Astrocyte of the spinal cord (primary cell): ENCODE measurements at regions not wholly inside any gene's neighbourhood (a gene's known extent, or its start where the extent isn't known, plus 50 kb on each side); places are given as distances from the start of the nearest gene placed in this dataset.

ENCODE experiments used
- DNase-seq: peaks from one replicate; pipeline ENCODE4 v3.0.0; 2011; ENCODE audit warnings: low read depth, low spot score
- H3K4me3 ChIP-seq: 2 replicates; pipeline ENCODE4 v1.5.1; 2011; ENCODE audit warnings: low read depth, mild to moderate bottlenecking, low read length, moderate library complexity
- in situ Hi-C: cut with HindIII; loops from 2 replicates; pipeline ENCODE4 v1.10.0; 2017; ENCODE audit warnings: low sequenced_read_pairs
- TF ChIP-seq, protein P1 (sequence below): IDR thresholded peaks from 2 replicates; pipeline ENCODE4 v1.5.1; 2012; ENCODE audit warnings: low read depth, mild to moderate bottlenecking, low read length, inconsistent platforms

DNA sequence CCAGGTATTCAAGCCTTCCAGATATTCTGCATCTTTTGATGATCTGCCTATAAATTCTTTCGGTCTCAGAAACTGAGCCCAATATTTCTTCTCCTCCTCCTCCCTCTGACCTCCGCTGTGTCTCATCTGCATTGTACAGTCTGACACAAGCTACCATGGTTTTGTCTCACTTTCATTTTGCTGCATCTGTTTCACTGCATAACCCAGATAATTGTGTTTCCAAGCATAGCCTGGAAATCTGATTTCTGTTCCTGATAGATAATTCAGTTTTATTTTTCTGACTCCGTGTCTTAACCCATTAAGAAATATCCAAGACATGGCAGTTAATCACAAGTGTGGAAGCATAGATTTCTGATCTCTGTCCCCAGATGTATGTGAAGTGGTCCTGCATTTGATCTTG is 374.2 kb upstream of the SEMA3A start:
- TF ChIP-seq, protein P1, sequence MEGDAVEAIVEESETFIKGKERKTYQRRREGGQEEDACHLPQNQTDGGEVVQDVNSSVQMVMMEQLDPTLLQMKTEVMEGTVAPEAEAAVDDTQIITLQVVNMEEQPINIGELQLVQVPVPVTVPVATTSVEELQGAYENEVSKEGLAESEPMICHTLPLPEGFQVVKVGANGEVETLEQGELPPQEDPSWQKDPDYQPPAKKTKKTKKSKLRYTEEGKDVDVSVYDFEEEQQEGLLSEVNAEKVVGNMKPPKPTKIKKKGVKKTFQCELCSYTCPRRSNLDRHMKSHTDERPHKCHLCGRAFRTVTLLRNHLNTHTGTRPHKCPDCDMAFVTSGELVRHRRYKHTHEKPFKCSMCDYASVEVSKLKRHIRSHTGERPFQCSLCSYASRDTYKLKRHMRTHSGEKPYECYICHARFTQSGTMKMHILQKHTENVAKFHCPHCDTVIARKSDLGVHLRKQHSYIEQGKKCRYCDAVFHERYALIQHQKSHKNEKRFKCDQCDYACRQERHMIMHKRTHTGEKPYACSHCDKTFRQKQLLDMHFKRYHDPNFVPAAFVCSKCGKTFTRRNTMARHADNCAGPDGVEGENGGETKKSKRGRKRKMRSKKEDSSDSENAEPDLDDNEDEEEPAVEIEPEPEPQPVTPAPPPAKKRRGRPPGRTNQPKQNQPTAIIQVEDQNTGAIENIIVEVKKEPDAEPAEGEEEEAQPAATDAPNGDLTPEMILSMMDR = no peak
- no peak overlapping the region for H3K4me3 ChIP-seq
- no peak for DNase-seq
- in situ Hi-C loops = no loop called here

DNA sequence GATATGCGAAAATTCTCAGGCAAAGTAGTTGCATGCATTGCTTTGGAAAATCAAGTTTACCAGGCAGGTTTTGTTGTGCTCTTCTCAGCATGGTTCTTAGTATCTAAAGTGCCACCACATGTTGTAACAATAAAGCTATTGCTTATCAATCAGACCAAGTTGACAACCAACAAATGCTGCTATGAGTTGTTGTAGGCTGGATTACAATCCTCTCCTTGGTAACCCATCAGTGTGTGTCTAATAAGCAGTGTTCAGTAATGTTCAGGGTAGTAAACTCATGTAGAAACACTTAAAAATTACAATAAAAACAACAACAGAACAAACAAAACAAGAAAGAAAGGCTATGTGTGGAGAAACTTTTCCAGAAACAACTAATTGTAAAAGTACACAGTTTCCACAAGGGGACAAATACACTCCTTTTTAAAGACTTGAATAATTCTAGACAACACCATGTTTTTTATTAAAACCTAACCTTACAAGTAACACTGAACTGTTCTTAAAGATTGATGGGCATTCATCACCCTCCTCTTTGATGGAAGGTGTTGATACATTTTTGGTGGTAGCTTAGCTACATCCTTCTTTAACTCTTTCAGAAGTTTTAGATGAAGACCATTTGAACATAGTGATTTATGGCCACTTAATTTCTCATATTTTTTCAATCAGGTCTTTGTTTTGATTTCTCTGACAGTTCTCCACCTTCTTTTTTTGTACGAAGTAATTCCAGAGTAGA is 370.9 kb upstream of the SEMA3A start:
- TF ChIP-seq, protein P1 = no peak
- H3K4me3 ChIP-seq = no peak overlapping the region
- no peak for DNase-seq
- in situ Hi-C loops = no loop called here

DNA sequence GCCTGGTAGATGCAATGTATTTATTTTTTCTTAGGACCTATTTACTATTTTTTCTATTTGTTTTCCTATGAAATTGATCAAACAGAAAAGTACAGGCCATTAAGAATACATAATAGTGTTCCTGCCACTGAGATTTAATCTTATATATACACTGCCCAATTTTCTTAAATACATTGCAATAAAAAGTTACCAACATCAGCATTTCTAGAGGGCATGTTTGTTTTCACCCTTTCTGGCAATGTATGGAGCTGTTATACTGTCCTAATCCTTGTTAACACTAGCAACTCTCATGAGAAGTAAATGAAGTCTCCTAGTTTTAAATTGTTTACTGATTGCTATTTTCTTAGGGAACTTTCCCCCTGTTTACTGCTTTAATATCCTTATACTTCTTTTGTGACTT is 359.1 kb upstream of the SEMA3A start:
- DNase-seq = no peak

DNA sequence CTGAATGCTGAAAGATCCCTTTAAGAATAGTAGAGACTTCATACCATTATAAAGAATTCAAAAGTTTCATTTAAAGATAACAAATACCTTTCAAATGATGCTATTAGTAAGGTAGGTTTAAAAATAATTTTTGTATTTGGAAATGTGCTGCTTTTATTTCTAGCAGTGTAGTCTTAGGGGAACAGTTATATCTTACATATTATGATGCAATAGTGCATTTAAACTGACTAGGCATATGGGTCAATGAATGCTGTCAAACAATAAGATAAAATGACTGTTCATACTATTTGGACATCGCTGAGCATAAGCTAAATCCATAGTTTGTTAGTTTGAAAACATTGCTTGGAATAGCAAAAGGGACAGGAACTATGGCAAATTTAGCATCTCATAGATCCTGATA is 354.8 kb upstream of the SEMA3A start:
- TF ChIP-seq, protein P1 = no peak
- no peak overlapping the region for H3K4me3 ChIP-seq
- in situ Hi-C loops = no loop called here
- DNase-seq = no peak

More for the DNA sequence above, 359.1 kb upstream of the SEMA3A start:
- TF ChIP-seq, protein P1 = no peak
- in situ Hi-C loops = no loop called here
- no peak overlapping the region for H3K4me3 ChIP-seq

DNA sequence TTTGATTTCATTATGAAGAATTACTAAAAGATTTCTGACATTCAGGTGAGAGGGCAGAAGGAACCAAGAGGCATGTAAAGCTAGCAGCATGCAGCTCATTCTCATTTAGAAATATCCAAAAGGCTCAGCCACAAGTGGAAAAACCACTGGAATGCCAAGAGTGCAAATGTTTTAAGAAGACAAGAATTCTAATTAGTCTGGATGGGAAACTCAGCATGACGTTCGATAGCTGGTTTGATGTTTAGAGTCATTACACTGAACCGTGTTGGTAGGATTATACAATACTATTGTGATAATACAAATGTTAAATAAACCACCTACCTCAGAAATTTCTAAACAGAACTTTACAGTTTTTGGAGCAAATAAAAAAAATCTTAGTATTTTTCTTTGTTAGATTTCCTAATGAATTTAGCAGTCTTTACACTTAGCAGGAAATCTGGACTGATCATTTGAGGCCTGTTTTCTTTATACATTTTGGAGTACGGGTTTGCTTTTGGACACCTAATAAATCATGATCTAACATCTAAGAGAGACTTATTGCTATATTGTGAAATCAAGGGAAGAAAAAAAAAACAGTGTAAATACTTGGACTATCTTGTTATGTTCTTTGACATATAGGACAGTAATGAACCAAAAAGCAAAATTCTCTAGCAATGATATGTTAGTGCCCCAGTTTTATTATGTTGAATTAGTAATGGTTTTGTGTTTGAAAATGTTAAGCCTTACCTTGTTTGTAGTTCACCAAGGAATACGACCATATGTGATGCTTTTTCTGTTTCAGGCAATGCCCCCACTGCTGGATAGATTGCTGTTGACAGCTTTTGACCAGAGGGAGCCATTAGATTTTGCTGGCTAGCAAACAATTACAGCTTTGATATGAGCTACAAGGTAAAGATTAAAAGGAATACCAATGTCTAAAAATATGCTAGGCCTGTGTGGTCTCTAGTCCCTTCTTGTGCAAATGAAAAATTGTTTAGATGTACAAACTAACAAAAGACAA is 354.1 kb upstream of the SEMA3A start:
- in situ Hi-C loops = no loop called here
- DNase-seq = peak; percentile 88
- TF ChIP-seq, protein P1 = no peak
- no peak overlapping the region for H3K4me3 ChIP-seq

DNA sequence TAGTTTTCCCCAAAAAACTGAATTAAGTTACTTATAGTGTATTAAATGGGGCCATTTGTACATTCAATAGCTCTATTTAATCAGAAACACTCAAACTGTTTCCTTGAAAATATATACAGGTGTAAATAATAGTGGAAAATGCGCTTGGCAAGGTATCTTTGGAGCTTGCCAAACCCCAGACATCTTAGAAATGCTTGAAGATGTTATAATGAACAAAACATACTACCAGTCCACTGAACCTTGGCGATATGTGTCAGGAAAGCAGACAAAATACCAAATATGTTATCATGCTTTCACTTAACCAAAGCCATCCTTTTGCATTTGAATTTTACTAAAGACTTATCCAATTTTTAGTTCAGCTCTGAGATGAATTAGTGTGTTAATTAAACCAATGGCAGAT is 352.7 kb upstream of the SEMA3A start:
- no peak for DNase-seq
- no peak overlapping the region for H3K4me3 ChIP-seq
- TF ChIP-seq, protein P1 = no peak
- in situ Hi-C loops = no loop called here
